Type B pancreatic cell (in vitro differentiated cells): ENCODE measurements at regions not wholly inside any gene's neighbourhood (a gene's known extent, or its start where the extent isn't known, plus 50 kb on each side); places are given as distances from the start of the nearest gene placed in this dataset.

Experiments
- DNase-seq: peaks from one replicate; pipeline ENCODE4 v3.0.0; 2021; ENCODE audit warnings: mixed read lengths; ENCODE audit not compliant: unreplicated experiment; ENCODE audit errors: extremely low spot score
- H3K27ac Mint-ChIP-seq: 2 replicates; pipeline ENCODE4 v1.8.0; 2021; ENCODE audit warnings: mild to moderate bottlenecking, mixed read lengths
- H3K27me3 Mint-ChIP-seq: 2 replicates; pipeline ENCODE4 v1.8.0; 2021; ENCODE audit warnings: mixed read lengths
- H3K36me3 Mint-ChIP-seq: 2 replicates; pipeline ENCODE4 v1.8.0; 2021; ENCODE audit warnings: mixed read lengths
- H3K4me1 Mint-ChIP-seq: one replicate; pipeline ENCODE4 v1.8.0; 2021; ENCODE audit warnings: mixed read lengths; ENCODE audit not compliant: unreplicated experiment
- H3K4me3 Mint-ChIP-seq: 2 replicates; pipeline ENCODE4 v1.8.0; 2021; ENCODE audit warnings: mild to moderate bottlenecking, mixed read lengths
- H3K9me3 Mint-ChIP-seq: 2 replicates; pipeline ENCODE4 v1.8.0; 2021; ENCODE audit warnings: mixed read lengths
- CTCF ChIP-seq: fragments of 200-600 bp; sonication (generic); conservative IDR thresholded peaks from 2 replicates; pipeline ENCODE4 v1.5.0; 2021; ENCODE audit warnings: antibody characterized with exemption, mild to moderate bottlenecking

- Mint-ChIP-seq H3K4me1 (no peaks in the 10 kb centered on the region), H3K27me3 (peaks cover 31% of the 10 kb centered on the region), H3K9me3 (no peaks in the 10 kb centered on the region), H3K27ac (no peak overlapping the region), H3K4me3 (no peak overlapping the region), H3K36me3 (no peaks in the 10 kb centered on the region)
- no peak for TF ChIP-seq CTCF
- DNase-seq = no peak
These were observed 63.4 kb upstream of the CCND2 start for GRCh38 chr12:4210183-4210582.

GRCh38 chr12:4206470-4206869 is 67.1 kb upstream of the CCND2 start:
- Mint-ChIP-seq H3K27ac (no peak overlapping the region), H3K4me3 (no peak overlapping the region), H3K4me1 (peaks cover 4% of the 10 kb centered on the region), H3K36me3 (no peaks in the 10 kb centered on the region), H3K27me3 (peaks cover 52% of the 10 kb centered on the region), H3K9me3 (no peaks in the 10 kb centered on the region)
- TF ChIP-seq CTCF = no peak
- peak; percentile 24 for DNase-seq

- H3K4me1 Mint-ChIP-seq = peaks cover 4% of the 10 kb centered on the region
- H3K9me3 Mint-ChIP-seq = no peaks in the 10 kb centered on the region
- DNase-seq = peak; percentile 7
- no peak overlapping the region for H3K27ac Mint-ChIP-seq
- peaks cover 55% of the 10 kb centered on the region for H3K27me3 Mint-ChIP-seq
- no peaks in the 10 kb centered on the region for H3K36me3 Mint-ChIP-seq
- H3K4me3 Mint-ChIP-seq = no peak overlapping the region
- no peak for TF ChIP-seq CTCF
These were observed 69.7 kb upstream of the CCND2 start for GRCh38 chr12:4203772-4204376.

- peak; percentile 3 for DNase-seq
- Mint-ChIP-seq H3K4me1 (peaks cover 4% of the 10 kb centered on the region), H3K36me3 (no peaks in the 10 kb centered on the region), H3K4me3 (no peak overlapping the region), H3K27ac (no peak overlapping the region), H3K9me3 (no peaks in the 10 kb centered on the region), H3K27me3 (peaks cover 60% of the 10 kb centered on the region)
- TF ChIP-seq CTCF = no peak
These were observed 70.6 kb upstream of the CCND2 start for GRCh38 chr12:4202918-4203317.

- Mint-ChIP-seq H3K4me1 (peaks cover 4% of the 10 kb centered on the region), H3K4me3 (no peak overlapping the region), H3K9me3 (no peaks in the 10 kb centered on the region), H3K36me3 (no peaks in the 10 kb centered on the region), H3K27me3 (peaks cover 64% of the 10 kb centered on the region), H3K27ac (no peak overlapping the region)
- TF ChIP-seq CTCF = no peak
- DNase-seq = no peak
These were observed 71.1 kb upstream of the CCND2 start for GRCh38 chr12:4202487-4202886.
